Activated naive CD4-positive, alpha-beta T cell treated with anti-CD3 and anti-CD28 coated beads for 36 hours (primary cell): ENCODE measurements at regions not wholly inside any gene's neighbourhood (a gene's known extent, or its start where the extent isn't known, plus 50 kb on each side); places are given as distances from the start of the nearest gene placed in this dataset.
"Not testable (repeated sequence)": the region's sequence is repeated elsewhere in the genome, so short reads cannot be mapped to it uniquely, and the experiment has no call there.

ENCODE experiments used
- CTCF ChIA-PET: fragments of 350-600 bp; sonication (Branson Sonifier 250); formaldehyde crosslinking; loops from one replicate; lab custom pipeline; 2021; ENCODE audit warnings: antibody characterized with exemption; lab: Charles Lee
- DNase-seq: peaks from one replicate; pipeline ENCODE4 v3.0.0-alpha.2; 2020
- H3K27ac Mint-ChIP-seq: one replicate; pipeline ENCODE4 v1.8.0; 2021; ENCODE audit warnings: mild to moderate bottlenecking, mixed read lengths
- H3K27me3 Mint-ChIP-seq: one replicate; pipeline ENCODE4 v1.8.0; 2021; ENCODE audit warnings: low read depth, mixed read lengths
- H3K36me3 Mint-ChIP-seq: one replicate; pipeline ENCODE4 v1.8.0; 2021; ENCODE audit warnings: low read depth, mixed read lengths
- H3K4me1 Mint-ChIP-seq: one replicate; pipeline ENCODE4 v1.8.0; 2021; ENCODE audit warnings: low read depth, mixed read lengths
- H3K4me3 Mint-ChIP-seq: one replicate; pipeline ENCODE4 v1.8.0; 2021; ENCODE audit warnings: mild to moderate bottlenecking, moderate library complexity, mixed read lengths
- H3K9me3 Mint-ChIP-seq: one replicate; pipeline ENCODE4 v1.8.0; 2021; ENCODE audit warnings: mixed read lengths
- intact Hi-C: fragments of 100-400 bp; cut with micrococcal nuclease; formaldehyde crosslinking; loops from one replicate; pipeline ENCODE4 v1.15.1; 2023

DNA sequence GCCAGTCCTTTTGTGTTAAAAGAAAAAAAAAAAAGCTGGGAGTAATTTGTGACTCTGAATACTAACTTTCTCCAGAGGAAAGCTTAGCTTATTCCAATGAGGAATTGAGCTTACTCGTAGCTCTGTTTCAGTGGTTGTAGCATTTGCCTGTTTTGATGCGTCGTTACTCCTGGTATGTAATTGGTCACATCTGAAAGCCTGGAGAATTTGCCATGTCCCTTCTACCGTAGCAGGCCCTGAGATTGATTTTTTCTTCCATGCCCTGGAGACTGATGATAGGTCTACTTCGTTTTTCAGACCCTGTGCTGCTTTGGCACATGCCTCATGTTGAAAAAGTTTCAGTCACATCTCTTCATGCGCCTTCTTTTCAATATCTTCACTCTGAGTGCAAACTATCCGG, 1103.0 kb downstream of the PLA2G4A start:
- no peaks in the 10 kb centered on the region for H3K36me3 Mint-ChIP-seq
- H3K4me1 Mint-ChIP-seq, result no peaks in the 10 kb centered on the region
- CTCF ChIA-PET, result no interaction called here
- no peaks in the 10 kb centered on the region for H3K9me3 Mint-ChIP-seq
- no peaks in the 10 kb centered on the region for H3K27me3 Mint-ChIP-seq
- H3K4me3 Mint-ChIP-seq, result no peak overlapping the region
- no peak overlapping the region for H3K27ac Mint-ChIP-seq
- intact Hi-C loops, result no loop called here
- no peak for DNase-seq

DNA sequence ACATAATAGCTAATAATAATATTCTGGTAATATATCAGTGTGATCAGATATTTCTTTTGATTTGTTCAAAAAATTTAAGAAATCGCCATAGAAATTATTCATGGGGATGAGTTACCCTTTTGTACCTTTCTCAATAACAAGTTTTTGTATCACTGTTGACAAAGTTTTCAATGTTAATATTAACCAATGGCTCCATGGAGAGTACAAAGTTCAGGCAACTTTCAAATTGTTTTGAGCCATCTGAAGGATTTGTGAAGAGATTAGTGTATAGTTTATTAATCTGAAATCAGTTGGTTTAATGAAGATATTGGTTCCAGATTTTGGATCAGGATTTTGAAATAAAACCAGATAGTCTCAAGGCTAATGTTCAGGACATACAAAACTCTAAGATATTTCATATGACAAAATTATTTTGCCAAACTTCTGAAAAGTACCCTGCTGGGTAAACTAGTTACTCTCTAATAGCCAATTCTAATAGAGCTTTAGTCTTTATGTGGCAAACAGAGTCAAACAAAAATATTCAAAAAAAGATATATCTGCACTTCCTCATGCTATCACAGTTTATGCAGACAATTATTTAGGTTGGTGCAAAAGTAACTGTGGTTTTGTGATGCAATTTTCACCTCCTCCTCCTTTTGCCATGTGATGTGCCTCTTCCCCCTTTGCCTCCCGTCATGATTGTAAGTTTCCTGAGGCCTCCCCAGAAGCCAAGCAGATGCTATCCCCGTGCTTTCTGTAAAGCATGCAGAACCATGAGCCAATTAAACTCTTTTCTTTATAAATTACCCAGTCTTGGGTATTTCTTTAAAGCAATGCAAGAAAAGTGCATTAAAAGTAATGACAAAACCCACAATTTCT, 1105.0 kb downstream of the PLA2G4A start:
- Mint-ChIP-seq H3K27ac (no peak overlapping the region), H3K27me3 (no peaks in the 10 kb centered on the region), H3K4me1 (no peaks in the 10 kb centered on the region), H3K4me3 (no peak overlapping the region), H3K36me3 (no peaks in the 10 kb centered on the region), H3K9me3 (no peaks in the 10 kb centered on the region)
- intact Hi-C loops, result no loop called here
- CTCF ChIA-PET, result no interaction called here
- DNase-seq, result no peak

DNA sequence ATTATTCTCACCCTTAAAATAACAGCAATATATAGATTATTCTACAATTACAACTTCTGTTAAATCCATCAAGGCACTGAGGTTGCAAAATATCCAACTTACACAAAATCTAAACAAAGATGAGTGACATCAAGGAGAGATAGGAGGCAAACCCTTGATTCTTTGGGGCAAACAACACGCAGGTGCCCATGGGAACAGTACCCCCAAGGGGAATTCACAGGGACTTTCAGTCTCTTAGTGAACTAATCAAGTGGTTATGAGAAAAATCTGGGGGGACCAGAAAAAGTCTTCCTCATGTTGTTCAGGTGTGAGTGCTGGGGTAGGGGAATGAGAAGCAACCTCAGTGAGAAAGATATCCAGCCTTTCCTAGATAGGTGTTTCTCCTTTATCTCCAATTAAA, 1107.9 kb downstream of the PLA2G4A start:
- H3K27ac Mint-ChIP-seq, result no peak overlapping the region
- intact Hi-C loops, result no loop called here
- CTCF ChIA-PET, result no interaction called here
- no peaks in the 10 kb centered on the region for H3K36me3 Mint-ChIP-seq
- no peak overlapping the region for H3K4me3 Mint-ChIP-seq
- H3K27me3 Mint-ChIP-seq, result no peaks in the 10 kb centered on the region
- no peak for DNase-seq
- H3K9me3 Mint-ChIP-seq, result no peaks in the 10 kb centered on the region
- no peaks in the 10 kb centered on the region for H3K4me1 Mint-ChIP-seq

DNA sequence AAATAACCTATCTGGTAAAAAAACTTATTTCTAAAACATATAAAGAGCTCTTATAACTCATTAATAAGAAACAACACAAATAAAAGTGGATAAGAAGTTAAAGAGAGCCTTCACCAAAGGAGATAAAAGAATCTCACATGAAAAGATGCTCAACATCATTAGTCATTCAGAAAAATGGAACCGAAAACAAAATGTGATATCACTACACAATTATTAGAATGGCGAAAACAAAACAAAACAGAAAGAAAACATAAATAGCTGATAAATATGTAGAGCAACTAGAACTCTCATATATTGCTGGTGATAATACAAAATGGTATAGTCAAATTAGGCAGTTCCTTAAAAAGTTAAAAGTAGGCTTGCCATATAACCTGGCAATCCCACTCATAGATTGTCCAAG, 1109.3 kb downstream of the PLA2G4A start:
- no peak overlapping the region for H3K4me3 Mint-ChIP-seq
- no peak for DNase-seq
- no peaks in the 10 kb centered on the region for H3K27me3 Mint-ChIP-seq
- intact Hi-C loops, result no loop called here
- CTCF ChIA-PET, result no interaction called here
- H3K9me3 Mint-ChIP-seq, result peaks cover 1% of the 10 kb centered on the region
- H3K4me1 Mint-ChIP-seq, result no peaks in the 10 kb centered on the region
- no peak overlapping the region for H3K27ac Mint-ChIP-seq
- no peaks in the 10 kb centered on the region for H3K36me3 Mint-ChIP-seq

DNA sequence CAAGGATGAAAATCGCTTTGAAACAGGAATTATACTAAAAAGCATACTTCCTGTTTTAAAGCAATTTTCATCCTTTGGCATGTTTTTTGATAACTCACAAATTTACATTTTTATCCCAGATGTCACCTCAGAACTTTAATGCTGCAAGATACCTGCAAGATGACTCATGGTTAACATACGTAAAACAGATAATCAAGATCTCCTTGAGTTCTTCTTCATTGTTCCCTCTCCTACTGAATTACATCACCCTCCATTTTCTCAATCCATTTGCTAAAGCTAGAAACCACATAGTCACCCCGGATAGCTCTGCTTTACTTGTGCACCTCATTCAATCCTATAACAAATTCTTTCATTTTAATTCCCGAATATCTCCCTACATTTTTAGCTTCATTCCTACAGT, 1114.2 kb downstream of the PLA2G4A start:
- H3K9me3 Mint-ChIP-seq, result peaks cover 9% of the 10 kb centered on the region
- CTCF ChIA-PET, result interaction anchor here (0.6 kb wide), 1 partner anchor 93 kb away, joined by 3 read pairs; no protein-coding TSS in a partner anchor
- H3K4me1 Mint-ChIP-seq, result no peaks in the 10 kb centered on the region
- H3K36me3 Mint-ChIP-seq, result no peaks in the 10 kb centered on the region
- no peak overlapping the region for H3K4me3 Mint-ChIP-seq
- H3K27ac Mint-ChIP-seq, result no peak overlapping the region
- intact Hi-C loops, result no loop called here
- H3K27me3 Mint-ChIP-seq, result no peaks in the 10 kb centered on the region
- DNase-seq, result no peak

DNA sequence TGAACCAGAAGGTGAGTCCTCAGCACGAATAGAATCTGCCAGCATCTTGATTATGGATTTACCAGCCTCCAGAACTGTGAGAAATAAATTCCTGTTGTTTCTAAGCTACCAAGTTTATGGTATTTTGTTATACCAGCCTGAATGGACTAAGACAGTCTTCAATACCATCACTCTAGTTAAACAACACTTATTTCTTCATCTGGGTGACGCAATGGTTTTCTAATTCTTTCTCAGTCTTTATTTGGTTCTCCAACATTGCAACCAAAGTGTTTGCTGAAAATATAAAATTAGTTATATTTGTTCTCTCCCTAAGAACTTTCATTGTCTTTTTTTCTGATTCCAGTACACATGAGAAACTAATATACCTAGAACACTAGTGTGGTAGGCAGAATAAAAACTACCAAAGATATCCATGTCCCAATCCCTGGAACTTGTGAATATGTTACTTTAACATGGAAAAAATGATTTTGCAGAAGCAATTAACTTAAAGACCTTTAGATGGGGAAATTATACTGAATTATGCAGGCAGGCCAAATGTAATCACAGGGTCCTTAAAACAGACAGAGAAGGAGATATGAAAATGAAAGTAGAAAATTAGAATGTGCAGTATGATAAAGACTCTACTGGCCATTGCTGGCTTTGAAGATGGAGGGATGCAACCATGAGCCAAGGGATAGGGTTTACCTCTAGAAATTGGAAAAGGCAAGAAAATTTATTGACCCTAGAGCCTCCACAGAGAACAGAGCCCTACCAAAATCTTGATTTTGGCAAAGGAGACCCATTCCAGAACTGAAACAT, 1115.1 kb downstream of the PLA2G4A start:
- Mint-ChIP-seq H3K4me1 (no peaks in the 10 kb centered on the region), H3K27ac (no peak overlapping the region), H3K36me3 (no peaks in the 10 kb centered on the region), H3K4me3 (no peak overlapping the region), H3K9me3 (peaks cover 9% of the 10 kb centered on the region), H3K27me3 (no peaks in the 10 kb centered on the region)
- CTCF ChIA-PET, result interaction anchor here (0.6 kb wide), 1 partner anchor 92 kb away, joined by 3 read pairs; no protein-coding TSS in a partner anchor
- intact Hi-C loops, result no loop called here
- no peak for DNase-seq

DNA sequence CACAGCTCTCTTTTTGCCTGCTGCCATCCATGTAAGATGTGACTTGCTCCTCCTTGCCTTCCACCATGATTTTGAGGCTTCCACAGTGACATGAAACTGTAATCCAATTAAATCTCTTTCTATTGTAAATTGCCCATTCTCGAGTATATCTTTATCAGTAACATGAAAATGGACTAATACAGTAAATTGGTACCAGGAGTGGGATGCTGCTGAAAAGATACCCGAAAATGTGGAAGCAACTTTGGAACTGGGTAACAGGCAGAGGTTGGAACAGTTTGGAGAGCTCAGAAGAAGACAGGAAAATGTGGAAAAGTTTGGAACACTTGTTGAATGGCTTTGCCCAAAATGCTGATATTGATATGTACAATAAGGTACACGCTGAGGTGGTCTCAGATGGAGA, 1117.9 kb downstream of the PLA2G4A start:
- H3K9me3 Mint-ChIP-seq, result peaks cover 15% of the 10 kb centered on the region
- H3K27ac Mint-ChIP-seq, H3K27me3 Mint-ChIP-seq, DNase-seq, H3K4me1 Mint-ChIP-seq, H3K36me3 Mint-ChIP-seq, H3K4me3 Mint-ChIP-seq, intact Hi-C loops, CTCF ChIA-PET: not testable (repeated sequence)

DNA sequence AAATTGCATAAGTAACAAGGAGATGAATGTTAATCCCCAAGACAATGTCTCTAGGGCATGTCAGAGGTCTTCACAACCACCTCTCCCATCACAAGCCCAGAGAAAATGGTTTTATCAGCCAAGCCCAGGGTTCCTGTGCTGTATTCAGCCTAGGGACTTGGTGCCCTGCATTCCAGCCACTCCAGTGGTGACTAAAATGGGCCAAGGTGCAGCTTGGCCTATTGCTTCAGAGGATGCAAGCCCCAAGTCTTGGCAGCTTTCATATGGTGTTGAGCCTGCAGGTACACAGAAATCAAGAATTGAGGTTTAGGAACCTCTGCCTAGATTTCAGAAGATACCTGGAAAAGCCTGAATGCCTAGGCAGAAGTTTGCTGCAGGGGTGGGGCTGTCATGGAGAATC, 1118.6 kb downstream of the PLA2G4A start:
- no peak for DNase-seq
- peaks cover 15% of the 10 kb centered on the region for H3K9me3 Mint-ChIP-seq
- CTCF ChIA-PET, result no interaction called here
- no peaks in the 10 kb centered on the region for H3K4me1 Mint-ChIP-seq
- no peaks in the 10 kb centered on the region for H3K27me3 Mint-ChIP-seq
- no peak overlapping the region for H3K4me3 Mint-ChIP-seq
- intact Hi-C loops, result no loop called here
- H3K27ac Mint-ChIP-seq, result no peak overlapping the region
- H3K36me3 Mint-ChIP-seq, result no peaks in the 10 kb centered on the region

DNA sequence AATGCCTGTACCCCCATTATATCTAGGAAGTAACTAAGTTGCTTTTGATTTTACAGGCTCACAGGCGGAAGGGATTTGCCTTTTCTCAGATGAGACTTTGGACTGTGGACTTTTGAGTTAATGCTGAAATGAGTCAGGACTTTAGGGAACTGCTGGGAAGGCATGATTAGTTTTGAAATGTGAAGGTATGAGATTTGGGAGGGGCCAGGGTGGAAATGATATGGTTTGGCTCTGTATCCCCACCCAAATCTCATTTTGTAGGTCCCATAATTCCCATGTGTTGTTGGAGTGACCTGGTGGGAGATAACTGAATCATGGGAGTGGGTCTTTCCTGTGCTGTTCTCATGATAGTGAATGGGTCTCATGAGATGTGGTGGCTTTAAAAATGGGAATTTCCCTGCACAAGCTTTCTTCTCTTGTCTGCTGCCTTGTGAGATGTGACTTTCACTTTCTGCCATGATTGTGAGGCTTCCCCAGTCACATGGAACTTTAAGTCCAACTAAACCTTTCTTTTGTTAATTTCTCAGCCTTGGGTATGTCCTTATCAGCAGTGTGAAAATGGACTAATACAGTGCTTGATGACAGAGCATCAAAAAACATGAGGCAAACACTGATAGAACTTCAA, 1119.5 kb downstream of the PLA2G4A start:
- Mint-ChIP-seq H3K27me3 (no peaks in the 10 kb centered on the region), H3K9me3 (peaks cover 13% of the 10 kb centered on the region), H3K4me1 (no peaks in the 10 kb centered on the region), H3K36me3 (no peaks in the 10 kb centered on the region), H3K4me3 (no peak overlapping the region), H3K27ac (no peak overlapping the region)
- DNase-seq, result no peak
- intact Hi-C loops, result no loop called here
- CTCF ChIA-PET, result interaction anchor here (0.6 kb wide), 1 partner anchor 157 kb away, joined by 5 read pairs; no protein-coding TSS in a partner anchor

DNA sequence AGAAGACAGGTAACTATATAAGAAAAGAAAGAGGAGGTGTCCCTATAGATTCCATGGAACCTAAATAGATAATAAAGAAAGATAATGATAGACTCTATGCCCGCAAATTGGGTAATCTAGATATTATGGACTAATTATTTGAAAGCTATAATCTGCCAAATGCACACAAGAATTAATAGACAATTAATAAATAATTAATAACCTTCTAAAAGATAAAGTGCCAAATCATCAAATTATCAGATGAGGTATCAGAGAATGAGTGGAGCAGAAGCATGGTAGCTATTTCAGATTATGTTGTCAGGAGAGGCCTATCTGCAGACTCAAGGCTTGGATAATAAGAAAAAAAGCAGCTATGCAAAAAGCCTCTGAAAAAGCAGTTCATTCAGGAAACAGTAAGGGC, 1120.8 kb downstream of the PLA2G4A start:
- CTCF ChIA-PET, result no interaction called here
- Mint-ChIP-seq H3K27ac (no peak overlapping the region), H3K27me3 (no peaks in the 10 kb centered on the region), H3K4me3 (no peak overlapping the region), H3K9me3 (peaks cover 13% of the 10 kb centered on the region), H3K36me3 (no peaks in the 10 kb centered on the region), H3K4me1 (no peaks in the 10 kb centered on the region)
- no peak for DNase-seq
- intact Hi-C loops, result no loop called here

DNA sequence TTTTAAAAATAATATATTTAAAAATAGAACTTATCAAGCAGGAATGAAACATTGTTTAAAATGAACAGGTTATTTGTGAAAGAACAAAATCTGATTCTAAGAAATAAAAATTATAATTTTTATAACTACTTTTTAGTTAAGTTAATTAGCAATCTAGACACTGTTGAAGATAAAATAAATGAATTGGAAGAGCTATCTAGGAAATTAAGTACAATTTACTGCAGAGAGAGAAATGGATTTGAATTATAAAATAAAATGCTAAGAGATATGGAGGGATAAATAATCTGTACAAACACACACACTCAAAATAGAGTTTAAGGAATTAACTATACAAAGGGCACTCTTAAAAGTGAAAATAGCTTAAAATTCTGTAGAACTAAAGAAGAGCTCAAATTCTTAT, 1123.1 kb downstream of the PLA2G4A start:
- no peak for DNase-seq
- H3K27ac Mint-ChIP-seq, result no peak overlapping the region
- intact Hi-C loops, result no loop called here

DNA sequence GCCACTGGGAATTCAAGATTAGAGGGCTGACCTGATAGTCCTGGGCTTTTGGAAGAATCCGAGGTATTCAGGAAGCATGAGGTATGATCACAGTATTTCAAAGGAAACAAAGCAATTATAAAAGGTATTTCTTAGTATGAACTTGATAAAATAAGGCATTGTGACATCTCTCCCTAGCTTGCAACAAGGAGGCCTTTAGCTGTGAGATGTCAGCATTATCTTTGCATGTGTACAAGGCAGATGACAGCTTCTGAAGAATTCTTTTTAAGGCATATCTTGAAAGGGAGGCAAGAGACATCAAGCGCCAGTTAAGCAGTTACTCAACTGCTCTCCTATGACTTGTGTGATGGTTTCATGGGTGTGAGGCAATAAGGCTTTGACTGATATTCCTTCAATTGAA, 1123.7 kb downstream of the PLA2G4A start:
- no peak overlapping the region for H3K27ac Mint-ChIP-seq
- H3K36me3 Mint-ChIP-seq, result no peaks in the 10 kb centered on the region
- intact Hi-C loops, result no loop called here
- DNase-seq, result no peak
- H3K4me1 Mint-ChIP-seq, result no peaks in the 10 kb centered on the region
- CTCF ChIA-PET, result no interaction called here
- no peak overlapping the region for H3K4me3 Mint-ChIP-seq
- peaks cover 6% of the 10 kb centered on the region for H3K9me3 Mint-ChIP-seq
- no peaks in the 10 kb centered on the region for H3K27me3 Mint-ChIP-seq

More for the DNA sequence above, 1123.1 kb downstream of the PLA2G4A start:
- no peaks in the 10 kb centered on the region for H3K4me1 Mint-ChIP-seq
- no peak overlapping the region for H3K4me3 Mint-ChIP-seq
- CTCF ChIA-PET, result no interaction called here
- H3K27me3 Mint-ChIP-seq, result no peaks in the 10 kb centered on the region
- peaks cover 10% of the 10 kb centered on the region for H3K9me3 Mint-ChIP-seq
- H3K36me3 Mint-ChIP-seq, result no peaks in the 10 kb centered on the region
